ENCODE measurements at regions not wholly inside any gene's neighbourhood (a gene's known extent, or its start where the extent isn't known, plus 50 kb on each side); places are given as distances from the start of the nearest gene placed in this dataset.

GRCh38 chr1:96995351-96995750 lies 273.8 kb downstream of the PTBP2 start:
- ATAC-seq (ENCODE audit: low read depth): no peak
- TF ChIP-seq CTCF (IDR thresholded peaks at IDR 0.05) (no peak), EZH2 (IDR thresholded peaks at IDR 0.05; ENCODE audit: borderline replicate concordance, insufficient read depth, low read depth, low read length, poor library complexity, severe bottlenecking) (no peak)
- Histone ChIP-seq H4K20me1 (ENCODE audit: control insufficient read depth, insufficient read depth, low read length, poor library complexity, severe bottlenecking) (no peaks in the 10 kb centered on the region), H3K36me3 (replicated peaks in 1 of 2; ENCODE audit: control extremely low read depth in 1 of 2, control insufficient read depth in 1 of 2, extremely low read depth in 1 of 2, insufficient read depth in 2 of 2, low read length in 1 of 2) (no peaks in the 10 kb centered on the region), H3K9me3 (ENCODE audit: control extremely low read depth in 1 of 3, control insufficient read depth in 2 of 3, insufficient read depth in 1 of 3, low read length in 2 of 3) (no peaks in the 10 kb centered on the region), H3K27ac (ENCODE audit: low read length in 2 of 2) (no peak overlapping the region), H3K4me1 (ENCODE audit: control insufficient read depth in 2 of 2, insufficient read depth in 2 of 2, low read length in 2 of 2) (no peaks in the 10 kb centered on the region), H3K4me3 (ENCODE audit: control extremely low read depth in 1 of 5, extremely low read depth in 1 of 5, insufficient read depth in 1 of 5, low read depth in 2 of 5, low read length in 4 of 5) (no peak overlapping the region), H3K27me3 (replicated peaks in 1 of 4; ENCODE audit: control extremely low read depth in 1 of 4, control insufficient read depth in 3 of 4, insufficient read depth in 4 of 4, low read length in 3 of 4) (no peaks in the 10 kb centered on the region), H3K4me2 (replicated peaks; ENCODE audit: low read depth, low read length, poor library complexity, severe bottlenecking) (no peak overlapping the region), H3K9ac (ENCODE audit: low read length) (no peak overlapping the region), H3K79me2 (ENCODE audit: control insufficient read depth, insufficient read depth, low read length) (no peaks in the 10 kb centered on the region), H2AFZ (ENCODE audit: insufficient read depth, low read depth, low read length, poor library complexity, severe bottlenecking) (no peak overlapping the region)
- ChIA-PET POLR2A (no interaction called here), CTCF (no interaction called here)
- H3K4me3 Mint-ChIP-seq: no peak overlapping the region
- no peaks in the 10 kb centered on the region for H3K4me1 Mint-ChIP-seq
- WGBS (ENCODE audit: insufficient coverage): no CpG with 5 or more reads among the region's 3 CpGs
- no peak overlapping the region for H3K27ac Mint-ChIP-seq
- no peaks in the 10 kb centered on the region for H3K9me3 Mint-ChIP-seq (ENCODE audit: insufficient read depth)
- no peak for DNase-seq
- intact Hi-C loops (cut with micrococcal nuclease): no loop called here
- peaks cover 8% of the 10 kb centered on the region for H3K27me3 Mint-ChIP-seq

- no peak for ATAC-seq (ENCODE audit: low read depth)
- Histone ChIP-seq H4K20me1 (ENCODE audit: control insufficient read depth, insufficient read depth, low read length, poor library complexity, severe bottlenecking) (no peaks in the 10 kb centered on the region), H3K4me1 (ENCODE audit: control insufficient read depth in 2 of 2, insufficient read depth in 2 of 2, low read length in 2 of 2) (no peaks in the 10 kb centered on the region), H3K79me2 (ENCODE audit: control insufficient read depth, insufficient read depth, low read length) (no peaks in the 10 kb centered on the region), H2AFZ (ENCODE audit: insufficient read depth, low read depth, low read length, poor library complexity, severe bottlenecking) (no peak overlapping the region), H3K9me3 (ENCODE audit: control extremely low read depth in 1 of 3, control insufficient read depth in 2 of 3, insufficient read depth in 1 of 3, low read length in 2 of 3) (no peaks in the 10 kb centered on the region), H3K4me3 (ENCODE audit: control extremely low read depth in 1 of 5, extremely low read depth in 1 of 5, insufficient read depth in 1 of 5, low read depth in 2 of 5, low read length in 4 of 5) (no peak overlapping the region), H3K9ac (ENCODE audit: low read length) (no peak overlapping the region), H3K4me2 (replicated peaks; ENCODE audit: low read depth, low read length, poor library complexity, severe bottlenecking) (no peak overlapping the region), H3K27ac (ENCODE audit: low read length in 2 of 2) (no peak overlapping the region), H3K27me3 (replicated peaks in 1 of 4; ENCODE audit: control extremely low read depth in 1 of 4, control insufficient read depth in 3 of 4, insufficient read depth in 4 of 4, low read length in 3 of 4) (no peaks in the 10 kb centered on the region), H3K36me3 (replicated peaks in 1 of 2; ENCODE audit: control extremely low read depth in 1 of 2, control insufficient read depth in 1 of 2, extremely low read depth in 1 of 2, insufficient read depth in 2 of 2, low read length in 1 of 2) (no peaks in the 10 kb centered on the region)
- no peak for DNase-seq
- Mint-ChIP-seq H3K4me3 (no peak overlapping the region), H3K4me1 (no peaks in the 10 kb centered on the region), H3K9me3 (ENCODE audit: insufficient read depth) (no peaks in the 10 kb centered on the region), H3K27ac (no peak overlapping the region), H3K27me3 (peaks cover 8% of the 10 kb centered on the region)
- intact Hi-C loops (cut with micrococcal nuclease): no loop called here
- POLR2A ChIA-PET: no interaction called here
- TF ChIP-seq EZH2 (IDR thresholded peaks at IDR 0.05; ENCODE audit: borderline replicate concordance, insufficient read depth, low read depth, low read length, poor library complexity, severe bottlenecking) (no peak), CTCF (IDR thresholded peaks at IDR 0.05) (no peak)
- CTCF ChIA-PET: no interaction called here
- no CpG with 5 or more reads among the region's 1 CpG for WGBS (ENCODE audit: insufficient coverage)
Observed at GRCh38 chr1:96996001-96996400, 274.4 kb downstream of the PTBP2 start.

Data from B cell (primary cell).